ENCODE measurements at regions not wholly inside any gene's neighbourhood (a gene's known extent, or its start where the extent isn't known, plus 50 kb on each side); places are given as distances from the start of the nearest gene placed in this dataset.

DNA sequence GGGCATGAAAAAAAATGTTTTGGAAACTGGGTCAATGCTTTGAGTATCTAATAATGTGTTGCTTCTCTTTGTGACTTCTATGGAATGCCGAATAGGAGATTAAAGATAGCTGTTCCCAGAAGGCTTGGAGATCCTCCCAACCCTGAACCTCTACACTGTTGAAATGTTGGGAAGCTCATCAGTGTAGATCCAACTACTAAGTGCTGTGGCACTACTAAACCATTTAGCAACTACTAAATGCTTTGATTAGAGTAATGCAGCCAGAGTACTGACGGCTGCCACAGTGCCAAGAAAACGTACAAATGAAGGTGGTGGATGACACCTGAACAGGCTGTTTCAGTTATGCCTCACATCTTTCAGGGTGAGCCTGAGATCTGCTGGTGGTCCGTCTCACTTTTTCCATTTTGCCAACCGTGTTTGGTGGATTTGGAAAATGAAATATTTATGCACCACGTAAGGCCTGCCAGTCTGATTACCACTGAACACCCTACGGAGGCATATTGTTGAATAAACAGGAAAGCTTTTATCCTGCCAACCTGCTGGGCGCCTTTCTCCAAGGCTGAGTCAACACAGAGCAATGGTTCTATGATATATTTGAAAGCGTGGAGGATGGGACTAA lies 938.0 kb upstream of the FLRT2 start:
- 92% methylated on average over 5 of the region's 9 CpGs for WGBS (ENCODE audit: insufficient coverage)
- no peaks in the 10 kb centered on the region for H4K20me1 ChIP-seq (ENCODE audit: insufficient read depth, low read length)
- H3K9me3 ChIP-seq (replicated peaks in 1 of 2; ENCODE audit: control insufficient read depth in 1 of 2, insufficient read depth in 1 of 2, low read length in 2 of 2) = peaks cover 0 to 3% of the 10 kb centered on the region in 2 donors
- no peak overlapping the region for H3K27ac Mint-ChIP-seq
- no peaks in the 10 kb centered on the region for H3K36me3 ChIP-seq (replicated peaks in 1 of 2; ENCODE audit: control insufficient read depth in 1 of 2, insufficient read depth in 2 of 2, low read length in 2 of 2)
- no peak for TF ChIP-seq CTCF (IDR thresholded peaks at IDR 0.05)
- H3K4me3 ChIP-seq (replicated peaks in 1 of 3; ENCODE audit: low read depth in 2 of 3, low read length in 3 of 3) = no peak overlapping the region
- H3K4me2 ChIP-seq (replicated peaks; ENCODE audit: extremely low read depth, low read length, poor library complexity, severe bottlenecking) = no peak overlapping the region
- intact Hi-C loops (cut with micrococcal nuclease) = no loop called here
- no peak overlapping the region for H3K4me3 Mint-ChIP-seq
- no peak overlapping the region for H3K27ac ChIP-seq (ENCODE audit: low read depth in 1 of 2, low read length in 2 of 2)
- no peak overlapping the region for H3K9ac ChIP-seq (ENCODE audit: insufficient read depth, low read length, poor library complexity, severe bottlenecking)
- DNase-seq = no peak
- H3K27me3 Mint-ChIP-seq (ENCODE audit: low read depth in 3 of 3) = peaks cover 0 to 2% (median 2%) of the 10 kb centered on the region in 3 donors
- no peaks in the 10 kb centered on the region for H3K27me3 ChIP-seq (ENCODE audit: control insufficient read depth in 2 of 2, insufficient read depth in 2 of 2, low read length in 2 of 2)
- H3K36me3 Mint-ChIP-seq = no peaks in the 10 kb centered on the region
- H3K4me1 ChIP-seq (ENCODE audit: control insufficient read depth in 1 of 2, insufficient read depth in 2 of 2, low read length in 2 of 2) = no peaks in the 10 kb centered on the region
- no peak overlapping the region for H2AFZ ChIP-seq (ENCODE audit: insufficient read depth, low read depth, low read length, poor library complexity, severe bottlenecking)
- H3K79me2 ChIP-seq (ENCODE audit: insufficient read depth, low read length) = no peaks in the 10 kb centered on the region
- peaks cover 0 to 5% (median 0%) of the 10 kb centered on the region in 7 donors for H3K9me3 Mint-ChIP-seq
- H3K4me1 Mint-ChIP-seq = no peaks in the 10 kb centered on the region

- no CpG with 5 or more reads among the region's 2 CpGs for WGBS (ENCODE audit: insufficient coverage)
- H3K4me3 ChIP-seq (replicated peaks in 1 of 3; ENCODE audit: low read depth in 2 of 3, low read length in 3 of 3) = no peak overlapping the region
- no peak overlapping the region for H2AFZ ChIP-seq (ENCODE audit: insufficient read depth, low read depth, low read length, poor library complexity, severe bottlenecking)
- no peaks in the 10 kb centered on the region for H3K9me3 ChIP-seq (replicated peaks in 1 of 2; ENCODE audit: control insufficient read depth in 1 of 2, insufficient read depth in 1 of 2, low read length in 2 of 2)
- H3K27ac Mint-ChIP-seq = no peak overlapping the region
- no peak for DNase-seq
- no peak overlapping the region for H3K27ac ChIP-seq (ENCODE audit: low read depth in 1 of 2, low read length in 2 of 2)
- TF ChIP-seq CTCF (IDR thresholded peaks at IDR 0.05) = no peak
- no peaks in the 10 kb centered on the region for H3K36me3 Mint-ChIP-seq
- H3K4me3 Mint-ChIP-seq = no peak overlapping the region
- H3K27me3 ChIP-seq (ENCODE audit: control insufficient read depth in 2 of 2, insufficient read depth in 2 of 2, low read length in 2 of 2) = no peaks in the 10 kb centered on the region
- no peaks in the 10 kb centered on the region for H3K4me1 ChIP-seq (ENCODE audit: control insufficient read depth in 1 of 2, insufficient read depth in 2 of 2, low read length in 2 of 2)
- H3K9me3 Mint-ChIP-seq = peaks cover 0 to 9% (median 5%) of the 10 kb centered on the region in 7 donors
- no peaks in the 10 kb centered on the region for H3K36me3 ChIP-seq (replicated peaks in 1 of 2; ENCODE audit: control insufficient read depth in 1 of 2, insufficient read depth in 2 of 2, low read length in 2 of 2)
- H3K9ac ChIP-seq (ENCODE audit: insufficient read depth, low read length, poor library complexity, severe bottlenecking) = no peak overlapping the region
- no peaks in the 10 kb centered on the region for H4K20me1 ChIP-seq (ENCODE audit: insufficient read depth, low read length)
- H3K4me2 ChIP-seq (replicated peaks; ENCODE audit: extremely low read depth, low read length, poor library complexity, severe bottlenecking) = no peak overlapping the region
- H3K27me3 Mint-ChIP-seq (ENCODE audit: low read depth in 3 of 3) = peaks cover 0 to 2% (median 0%) of the 10 kb centered on the region in 3 donors
- H3K4me1 Mint-ChIP-seq = no peaks in the 10 kb centered on the region
- H3K79me2 ChIP-seq (ENCODE audit: insufficient read depth, low read length) = no peaks in the 10 kb centered on the region
- intact Hi-C loops (cut with micrococcal nuclease) = no loop called here
Measured at GRCh38 chr14:84592770-84593169, 937.2 kb upstream of the FLRT2 start.

Data from CD14-positive monocyte (primary cell).